Right lobe of liver (tissue), 4 donors: ENCODE measurements at regions not wholly inside any gene's neighbourhood (a gene's known extent, or its start where the extent isn't known, plus 50 kb on each side); places are given as distances from the start of the nearest gene placed in this dataset.

Source experiments
- POLR2A ChIP-seq: fragments of 450-650 bp; IDR thresholded peaks from one replicate; pipeline ENCODE4 v1.6.1; 2017; ENCODE audit warnings: antibody characterized with exemption, mild to moderate bottlenecking
- TF ChIP-seq, protein P1 (sequence below), 4 donors: fragments of 200-600 bp in 3 of 4; fragments of 450-650 bp in 1 of 4; IDR thresholded peaks; one replicate each; pipeline versions ENCODE4 v1.5.1 to v1.8.0; 2016 to 2022; ENCODE audit warnings: antibody characterized with exemption in 4 of 4, mild to moderate bottlenecking in 2 of 4
- donor health status: DM: no; HTN: no; CAD: no.
- donor health status: DM: no; HTN: no; CAD: no.
- donor health status: DM: no; HTN: yes; CAD: no.

DNA sequence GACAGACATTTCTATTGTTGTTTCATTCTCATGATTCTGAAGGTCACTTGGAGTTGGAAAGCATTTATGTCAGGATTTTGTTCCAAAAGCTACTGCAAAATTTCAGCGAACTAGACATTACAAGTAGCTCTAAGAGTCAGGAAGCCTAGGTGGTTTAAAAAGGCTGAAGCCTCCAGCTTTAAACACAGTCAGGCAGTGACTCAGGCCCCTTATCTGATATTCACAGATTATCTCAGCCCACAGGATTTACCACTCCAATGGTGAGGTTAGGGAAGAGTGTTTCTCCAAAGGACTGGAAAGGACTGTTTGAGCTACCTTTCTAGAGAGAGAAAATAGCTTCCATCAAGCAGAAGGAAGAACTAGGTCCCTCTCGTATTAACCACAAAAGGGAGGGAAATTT lies 624.4 kb upstream of the C16orf82 start:
- TF ChIP-seq, protein P1, sequence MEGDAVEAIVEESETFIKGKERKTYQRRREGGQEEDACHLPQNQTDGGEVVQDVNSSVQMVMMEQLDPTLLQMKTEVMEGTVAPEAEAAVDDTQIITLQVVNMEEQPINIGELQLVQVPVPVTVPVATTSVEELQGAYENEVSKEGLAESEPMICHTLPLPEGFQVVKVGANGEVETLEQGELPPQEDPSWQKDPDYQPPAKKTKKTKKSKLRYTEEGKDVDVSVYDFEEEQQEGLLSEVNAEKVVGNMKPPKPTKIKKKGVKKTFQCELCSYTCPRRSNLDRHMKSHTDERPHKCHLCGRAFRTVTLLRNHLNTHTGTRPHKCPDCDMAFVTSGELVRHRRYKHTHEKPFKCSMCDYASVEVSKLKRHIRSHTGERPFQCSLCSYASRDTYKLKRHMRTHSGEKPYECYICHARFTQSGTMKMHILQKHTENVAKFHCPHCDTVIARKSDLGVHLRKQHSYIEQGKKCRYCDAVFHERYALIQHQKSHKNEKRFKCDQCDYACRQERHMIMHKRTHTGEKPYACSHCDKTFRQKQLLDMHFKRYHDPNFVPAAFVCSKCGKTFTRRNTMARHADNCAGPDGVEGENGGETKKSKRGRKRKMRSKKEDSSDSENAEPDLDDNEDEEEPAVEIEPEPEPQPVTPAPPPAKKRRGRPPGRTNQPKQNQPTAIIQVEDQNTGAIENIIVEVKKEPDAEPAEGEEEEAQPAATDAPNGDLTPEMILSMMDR (IDR thresholded peaks at IDR 0.05), result no peak
- TF ChIP-seq POLR2A, result no peak
